A673 (cell line): ENCODE measurements at regions not wholly inside any gene's neighbourhood (a gene's known extent, or its start where the extent isn't known, plus 50 kb on each side); places are given as distances from the start of the nearest gene placed in this dataset.

Experiments
- BruUV-seq: library from RNA; stranded (reverse); fragments of 400-500 nt; replicated peaks from 2 replicates; lab custom pipeline; 2021; lab: Mats Ljungman, UMichigan
- CTCF ChIA-PET: fragments of 300-600 bp; sonication (Branson Sonifier 250); formaldehyde crosslinking; loops from one replicate; lab custom pipeline; 2022; ENCODE audit warnings: antibody characterized with exemption; lab: Charles Lee
- POLR2A ChIA-PET: fragments of 300-600 bp; sonication (Branson Sonifier 250); formaldehyde crosslinking; loops from one replicate; lab custom pipeline; 2022; ENCODE audit warnings: antibody characterized with exemption; ENCODE audit not compliant: low non-redundant PET; lab: Charles Lee
- DNase-seq: peaks from one replicate; pipeline ENCODE4 v3.0.0-alpha.2; 2015; ENCODE audit warnings: low spot score
- H3K27ac ChIP-seq: fragments of 200-600 bp; sonication (generic); 2 replicates; pipeline ENCODE4 v1.5.1; 2016; ENCODE audit warnings: mixed run types, low read depth, mild to moderate bottlenecking, mixed read lengths, antibody characterized with exemption, low read length; ENCODE audit not compliant: poor library complexity, severe bottlenecking
- H3K27me3 ChIP-seq: fragments of 200-600 bp; sonication (generic); replicated peaks from 2 replicates; pipeline ENCODE4 v1.6.1; 2017; ENCODE audit warnings: mixed run types, low read depth, mild to moderate bottlenecking, mixed read lengths, antibody characterized with exemption, low read length; ENCODE audit not compliant: insufficient read depth, poor library complexity
- H3K36me3 ChIP-seq: fragments of 200-600 bp; sonication (generic); 2 replicates; pipeline ENCODE4 v1.6.1; 2016; ENCODE audit warnings: mixed run types, mild to moderate bottlenecking, mixed read lengths, antibody characterized with exemption, low read length; ENCODE audit not compliant: insufficient read depth, poor library complexity, severe bottlenecking
- H3K4me1 ChIP-seq: fragments of 200-600 bp; sonication (generic); 2 replicates; pipeline ENCODE4 v1.6.1; 2017; ENCODE audit warnings: mixed run types, mild to moderate bottlenecking, mixed read lengths, antibody characterized with exemption, low read length; ENCODE audit not compliant: insufficient read depth, poor library complexity, severe bottlenecking
- H3K4me3 ChIP-seq: fragments of 200-600 bp; sonication (generic); 2 replicates; pipeline ENCODE4 v1.5.1; 2016; ENCODE audit warnings: low read depth, mixed run types, mild to moderate bottlenecking, mixed read lengths, low read length; ENCODE audit not compliant: poor library complexity, severe bottlenecking
- H3K9me3 ChIP-seq: fragments of 200-600 bp; sonication (generic); 2 replicates; pipeline ENCODE4 v1.6.1; 2016; ENCODE audit warnings: mixed run types, low read depth, mild to moderate bottlenecking, mixed read lengths, antibody characterized with exemption, low read length; ENCODE audit not compliant: poor library complexity, severe bottlenecking
- EZH2 ChIP-seq: fragments of 200-600 bp; sonication (generic); IDR thresholded peaks from 2 replicates; pipeline ENCODE4 v1.6.1; 2017; ENCODE audit warnings: borderline replicate concordance, low read depth, mild to moderate bottlenecking, mixed read lengths, antibody characterized with exemption, low read length; ENCODE audit not compliant: poor library complexity, severe bottlenecking
- intact Hi-C: fragments of 100-400 bp; cut with micrococcal nuclease; formaldehyde crosslinking; loops from one replicate; pipeline ENCODE4 v1.10.0; 2022; ENCODE audit not compliant: unreplicated experiment
- TF ChIP-seq, protein P1 (sequence below): fragments of 300-800, 200-600 bp; sonication (generic); conservative IDR thresholded peaks from 2 replicates; pipeline ENCODE4 v1.5.1; 2017; ENCODE audit warnings: low read depth, mild to moderate bottlenecking, antibody characterized with exemption, low read length, moderate library complexity, mixed read lengths

DNA sequence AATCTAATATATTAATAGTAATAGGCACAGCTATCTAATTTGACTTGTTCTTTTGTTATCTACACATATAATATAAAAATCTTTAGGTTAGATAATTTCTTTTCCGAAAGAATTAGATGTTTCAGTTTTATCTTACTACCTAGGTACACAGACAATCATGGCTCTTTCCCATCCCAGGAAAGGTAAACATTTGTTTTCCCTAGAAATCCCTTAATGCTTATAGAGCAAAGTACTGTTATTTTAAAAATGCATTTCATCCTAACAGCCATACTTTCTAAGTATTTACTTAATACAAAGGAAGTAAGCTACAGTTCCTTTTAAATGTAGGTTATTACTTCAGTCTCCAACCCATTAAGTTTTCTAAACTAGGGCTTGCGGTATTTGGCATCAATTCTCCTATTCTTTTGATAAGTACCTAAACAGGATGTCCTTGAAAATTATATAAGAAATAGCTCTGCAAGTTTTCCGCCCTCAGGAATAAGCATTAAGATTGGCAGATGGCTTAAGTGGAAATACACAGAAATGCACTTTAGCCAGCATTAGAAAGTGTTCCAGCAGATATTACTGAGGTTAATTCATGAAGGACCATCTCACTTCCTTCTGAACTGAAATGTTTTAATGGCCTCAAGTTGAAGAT lies 616.2 kb upstream of the SPRY2 start:
- peak; percentile 26 for DNase-seq
- intact Hi-C loops: no loop called here
- CTCF ChIA-PET: interaction anchor here (0.5 kb wide), 1 partner anchor 109 kb away, joined by 5 read pairs; no protein-coding TSS in a partner anchor

DNA sequence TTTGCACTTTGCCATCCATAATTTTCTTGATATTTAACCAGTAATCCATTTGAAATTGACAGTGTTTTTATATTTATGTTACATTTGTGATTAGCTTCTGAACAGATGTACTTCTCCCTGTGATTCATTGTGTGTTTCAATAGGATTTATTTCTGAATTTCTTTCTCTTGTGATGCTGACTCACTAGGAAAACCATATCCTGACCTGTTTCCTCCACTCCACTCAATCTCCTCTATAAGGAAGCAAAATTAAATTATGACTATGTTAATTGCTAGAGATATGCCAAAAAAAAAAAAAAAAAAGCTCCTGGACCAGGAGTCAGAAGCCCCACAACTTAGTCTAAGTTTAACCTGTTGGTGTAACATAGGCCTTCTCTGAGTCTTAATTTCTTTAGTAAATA lies 614.6 kb upstream of the SPRY2 start:
- H3K9me3 ChIP-seq: no peaks in the 10 kb centered on the region
- H3K36me3 ChIP-seq: no peaks in the 10 kb centered on the region
- intact Hi-C loops: no loop called here
- no peaks in the 10 kb centered on the region for H3K4me1 ChIP-seq
- H3K4me3 ChIP-seq: no peak overlapping the region
- TF ChIP-seq, protein P1, sequence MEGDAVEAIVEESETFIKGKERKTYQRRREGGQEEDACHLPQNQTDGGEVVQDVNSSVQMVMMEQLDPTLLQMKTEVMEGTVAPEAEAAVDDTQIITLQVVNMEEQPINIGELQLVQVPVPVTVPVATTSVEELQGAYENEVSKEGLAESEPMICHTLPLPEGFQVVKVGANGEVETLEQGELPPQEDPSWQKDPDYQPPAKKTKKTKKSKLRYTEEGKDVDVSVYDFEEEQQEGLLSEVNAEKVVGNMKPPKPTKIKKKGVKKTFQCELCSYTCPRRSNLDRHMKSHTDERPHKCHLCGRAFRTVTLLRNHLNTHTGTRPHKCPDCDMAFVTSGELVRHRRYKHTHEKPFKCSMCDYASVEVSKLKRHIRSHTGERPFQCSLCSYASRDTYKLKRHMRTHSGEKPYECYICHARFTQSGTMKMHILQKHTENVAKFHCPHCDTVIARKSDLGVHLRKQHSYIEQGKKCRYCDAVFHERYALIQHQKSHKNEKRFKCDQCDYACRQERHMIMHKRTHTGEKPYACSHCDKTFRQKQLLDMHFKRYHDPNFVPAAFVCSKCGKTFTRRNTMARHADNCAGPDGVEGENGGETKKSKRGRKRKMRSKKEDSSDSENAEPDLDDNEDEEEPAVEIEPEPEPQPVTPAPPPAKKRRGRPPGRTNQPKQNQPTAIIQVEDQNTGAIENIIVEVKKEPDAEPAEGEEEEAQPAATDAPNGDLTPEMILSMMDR: no peak
- no peak for TF ChIP-seq EZH2
- CTCF ChIA-PET: no interaction called here
- no peak for DNase-seq
- no TSS peak for BruUV-seq
- no peaks in the 10 kb centered on the region for H3K27me3 ChIP-seq
- no peak overlapping the region for H3K27ac ChIP-seq
- POLR2A ChIA-PET: no interaction called here

More for the DNA sequence above, 616.2 kb upstream of the SPRY2 start:
- no peak overlapping the region for H3K27ac ChIP-seq
- POLR2A ChIA-PET: no interaction called here
- no peaks in the 10 kb centered on the region for H3K4me1 ChIP-seq
- TF ChIP-seq, protein P1: no peak
- no peak for TF ChIP-seq EZH2
- no TSS peak for BruUV-seq
- no peaks in the 10 kb centered on the region for H3K36me3 ChIP-seq
- no peaks in the 10 kb centered on the region for H3K27me3 ChIP-seq
- H3K4me3 ChIP-seq: no peak overlapping the region
- no peaks in the 10 kb centered on the region for H3K9me3 ChIP-seq

DNA sequence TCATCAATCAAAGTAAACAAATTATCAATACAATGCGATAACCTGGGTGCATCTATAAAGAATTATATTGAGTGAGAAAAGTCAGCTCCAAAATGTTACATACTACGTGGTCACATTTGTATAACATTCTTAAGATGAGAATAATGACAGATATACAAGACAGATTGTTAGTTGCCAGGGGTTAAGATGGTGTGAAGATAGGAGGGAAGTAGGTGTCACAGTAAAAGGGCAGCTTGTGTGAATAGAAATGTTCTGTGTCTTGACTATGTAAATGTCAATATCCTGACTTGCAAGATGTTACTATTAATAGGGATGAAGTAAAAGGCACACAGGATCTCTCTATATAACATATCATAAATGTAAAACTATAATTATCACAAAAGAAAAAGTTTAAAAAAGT lies 611.2 kb upstream of the SPRY2 start:
- H3K36me3 ChIP-seq: no peaks in the 10 kb centered on the region
- no peak for DNase-seq
- no TSS peak for BruUV-seq
- intact Hi-C loops: no loop called here
- no peaks in the 10 kb centered on the region for H3K4me1 ChIP-seq
- H3K4me3 ChIP-seq: no peak overlapping the region
- CTCF ChIA-PET: no interaction called here
- TF ChIP-seq EZH2: no peak
- TF ChIP-seq, protein P1: no peak
- H3K9me3 ChIP-seq: no peaks in the 10 kb centered on the region
- POLR2A ChIA-PET: no interaction called here
- no peaks in the 10 kb centered on the region for H3K27me3 ChIP-seq
- H3K27ac ChIP-seq: no peak overlapping the region
